ENCODE measurements at regions not wholly inside any gene's neighbourhood (a gene's known extent, or its start where the extent isn't known, plus 50 kb on each side); places are given as distances from the start of the nearest gene placed in this dataset.
A peak's percentile ranks its signal among the peaks of the same experiment; 100 is the strongest.

DNA sequence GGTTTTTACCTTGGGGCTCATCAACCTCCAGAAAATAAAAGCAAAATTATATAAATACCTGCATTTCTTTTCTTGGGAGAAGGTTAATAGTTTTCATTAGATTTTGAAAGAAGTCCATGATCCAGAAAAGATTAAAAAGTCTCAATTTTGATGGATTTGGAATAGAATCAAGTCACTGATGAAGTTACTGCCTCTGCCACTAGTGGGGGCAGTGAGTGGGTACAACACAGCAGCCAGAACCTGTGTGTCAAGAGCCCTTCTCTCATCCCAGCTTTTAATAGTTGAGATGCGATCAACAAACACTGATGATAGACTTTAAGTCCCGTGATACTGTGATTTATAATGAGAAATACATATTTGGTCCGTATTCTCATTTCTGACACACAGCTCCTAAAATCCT lies 686.7 kb downstream of the DIAPH3 start:
- CTCF ChIA-PET = interaction anchor here (0.6 to 1.4 kb wide), 6 partner anchors 13 to 954 kb away, joined by 3 to 4 read pairs (median 3); no protein-coding TSS in a partner anchor
- Histone ChIP-seq H2AFZ (ENCODE audit: control insufficient read depth, low read depth, low read length) (no peak overlapping the region), H3K36me3 (ENCODE audit: control insufficient read depth in 2 of 2, insufficient read depth in 2 of 2, low read length in 1 of 2) (no peaks in the 10 kb centered on the region)

DNA sequence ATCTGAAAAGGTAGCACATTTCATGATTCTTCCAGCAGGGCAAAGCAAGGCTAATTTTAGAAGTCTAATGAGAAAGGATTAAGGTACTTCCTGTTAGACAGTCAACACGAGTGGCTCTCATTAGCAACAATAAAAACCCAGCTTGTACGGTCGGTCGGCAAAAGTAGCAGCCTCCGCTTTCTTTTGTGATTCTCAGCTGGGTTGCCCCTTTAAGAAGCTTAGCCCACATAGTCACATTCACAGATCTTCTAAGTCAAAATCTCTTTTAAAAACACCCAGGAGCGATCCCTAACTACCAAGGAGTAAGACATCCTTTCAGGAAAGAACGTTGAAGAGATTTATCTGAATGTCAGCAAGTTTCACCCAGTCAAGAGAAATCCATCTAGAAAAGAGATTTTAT lies 684.8 kb downstream of the DIAPH3 start:
- H3K4me3 ChIP-seq = no peak overlapping the region
- H3K9me3 ChIP-seq (replicated peaks; ENCODE audit: control insufficient read depth, insufficient read depth, low read length) = no peaks in the 10 kb centered on the region
- intact Hi-C loops (cut with micrococcal nuclease; ENCODE audit: unreplicated experiment) = loop anchor here (5.0 to 10.0 kb wide), 4 partner anchors 296 to 953 kb away; no protein-coding TSS in a partner anchor
- in situ Hi-C loops (cut with MboI) = no loop called here
- TF ChIP-seq ZSCAN29 (IDR thresholded peaks at IDR 0.05) = no peak
- TF ChIP-seq TARDBP (IDR thresholded peaks at IDR 0.05; ENCODE audit: borderline replicate concordance) = no peak
- no peak for TF ChIP-seq YY1 (IDR thresholded peaks at IDR 0.05; ENCODE audit: low read depth, low read length)
- no peak for TF ChIP-seq POLR2AphosphoS2 (IDR thresholded peaks at IDR 0.05; ENCODE audit: low read depth, low read length)
- TF ChIP-seq EZH2 (IDR thresholded peaks at IDR 0.05; ENCODE audit: borderline replicate concordance, control insufficient read depth, low read depth, low read length) = no peak
- TF ChIP-seq, protein P1, sequence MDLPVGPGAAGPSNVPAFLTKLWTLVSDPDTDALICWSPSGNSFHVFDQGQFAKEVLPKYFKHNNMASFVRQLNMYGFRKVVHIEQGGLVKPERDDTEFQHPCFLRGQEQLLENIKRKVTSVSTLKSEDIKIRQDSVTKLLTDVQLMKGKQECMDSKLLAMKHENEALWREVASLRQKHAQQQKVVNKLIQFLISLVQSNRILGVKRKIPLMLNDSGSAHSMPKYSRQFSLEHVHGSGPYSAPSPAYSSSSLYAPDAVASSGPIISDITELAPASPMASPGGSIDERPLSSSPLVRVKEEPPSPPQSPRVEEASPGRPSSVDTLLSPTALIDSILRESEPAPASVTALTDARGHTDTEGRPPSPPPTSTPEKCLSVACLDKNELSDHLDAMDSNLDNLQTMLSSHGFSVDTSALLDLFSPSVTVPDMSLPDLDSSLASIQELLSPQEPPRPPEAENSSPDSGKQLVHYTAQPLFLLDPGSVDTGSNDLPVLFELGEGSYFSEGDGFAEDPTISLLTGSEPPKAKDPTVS (IDR thresholded peaks at IDR 0.05; ENCODE audit: low read depth, low read length) = no peak
- SMC1A ChIA-PET (ENCODE audit: uncharacterized antibody, unreplicated experiment) = no interaction called here
- CTCF ChIA-PET = interaction anchor here (0.6 kb wide), 1 partner anchor 968 kb away, joined by 3 read pairs; no protein-coding TSS in a partner anchor
- H3K27me3 ChIP-seq (replicated peaks in 1 of 2; ENCODE audit: control insufficient read depth in 2 of 2, insufficient read depth in 2 of 2, low read length in 1 of 2) = no peaks in the 10 kb centered on the region
- 67% methylated on average over 7 of the region's 7 CpGs for WGBS (ENCODE audit: insufficient coverage, insufficient replicate concordance, low lambda C conversion rate, missing lambda C conversion rate)
- H4K20me1 ChIP-seq (ENCODE audit: control insufficient read depth, insufficient read depth) = no peaks in the 10 kb centered on the region
- no peaks in the 10 kb centered on the region for H3K79me2 ChIP-seq (ENCODE audit: control insufficient read depth, insufficient read depth, low read length)
- RAD21 ChIA-PET (ENCODE audit: unreplicated experiment) = no interaction called here
- no TSS peak for BruUV-seq (replicated peaks)
- POLR2A ChIA-PET = no interaction called here
- H2AFZ ChIP-seq (ENCODE audit: control insufficient read depth, low read depth, low read length) = no peak overlapping the region
- no peak overlapping the region for H3K27ac ChIP-seq (ENCODE audit: control insufficient read depth, insufficient read depth)
- H3K9ac ChIP-seq (ENCODE audit: control insufficient read depth, insufficient read depth, low read length) = no peak overlapping the region
- H3K4me2 ChIP-seq (ENCODE audit: control insufficient read depth, insufficient read depth) = no peak overlapping the region
- DNase-seq (ENCODE audit: low read depth, low spot score) (no peak), ATAC-seq (no peak), FAIRE-seq (no peak)
- H3K4me1 ChIP-seq (ENCODE audit: control insufficient read depth, insufficient read depth, low read length) = no peaks in the 10 kb centered on the region
- H3K36me3 ChIP-seq (ENCODE audit: control insufficient read depth in 2 of 2, insufficient read depth in 2 of 2, low read length in 1 of 2) = no peaks in the 10 kb centered on the region

More for the DNA sequence above, 686.7 kb downstream of the DIAPH3 start:
- ATAC-seq (peak; percentile 54; the same call in 1 of the 3 replicates), DNase-seq (ENCODE audit: low read depth, low spot score) (no peak), FAIRE-seq (no peak)
- H3K79me2 ChIP-seq (ENCODE audit: control insufficient read depth, insufficient read depth, low read length) = no peaks in the 10 kb centered on the region
- no peak overlapping the region for H3K4me3 ChIP-seq
- 62% methylated on average over 3 of the region's 3 CpGs for WGBS (ENCODE audit: insufficient coverage, insufficient replicate concordance, low lambda C conversion rate, missing lambda C conversion rate)
- ChIA-PET SMC1A (ENCODE audit: uncharacterized antibody, unreplicated experiment) (interaction anchor here (1.1 kb wide), 1 partner anchor 201 kb away, joined by 3 read pairs; no protein-coding TSS in a partner anchor), POLR2A (no interaction called here), RAD21 (ENCODE audit: unreplicated experiment) (interaction anchor here (1.6 to 1.7 kb wide), 2 partner anchors 85 to 200 kb away, joined by 4 to 7 read pairs; no protein-coding TSS in a partner anchor)
- H3K9me3 ChIP-seq (replicated peaks; ENCODE audit: control insufficient read depth, insufficient read depth, low read length) = no peaks in the 10 kb centered on the region
- H3K9ac ChIP-seq (ENCODE audit: control insufficient read depth, insufficient read depth, low read length) = no peak overlapping the region
- H3K27me3 ChIP-seq (replicated peaks in 1 of 2; ENCODE audit: control insufficient read depth in 2 of 2, insufficient read depth in 2 of 2, low read length in 1 of 2) = no peaks in the 10 kb centered on the region
- in situ Hi-C loops (cut with MboI) = no loop called here
- no TSS peak for BruUV-seq (replicated peaks)
- H3K4me1 ChIP-seq (ENCODE audit: control insufficient read depth, insufficient read depth, low read length) = no peaks in the 10 kb centered on the region
- no peaks in the 10 kb centered on the region for H4K20me1 ChIP-seq (ENCODE audit: control insufficient read depth, insufficient read depth)
- TF ChIP-seq TCF7 (IDR thresholded peaks at IDR 0.05; ENCODE audit: borderline replicate concordance) (no peak), SMC3 (IDR thresholded peaks at IDR 0.05; ENCODE audit: borderline replicate concordance, low read length) (peak; percentile 24; the same call in 1 of the 2 replicates)
- TF ChIP-seq, protein P2, sequence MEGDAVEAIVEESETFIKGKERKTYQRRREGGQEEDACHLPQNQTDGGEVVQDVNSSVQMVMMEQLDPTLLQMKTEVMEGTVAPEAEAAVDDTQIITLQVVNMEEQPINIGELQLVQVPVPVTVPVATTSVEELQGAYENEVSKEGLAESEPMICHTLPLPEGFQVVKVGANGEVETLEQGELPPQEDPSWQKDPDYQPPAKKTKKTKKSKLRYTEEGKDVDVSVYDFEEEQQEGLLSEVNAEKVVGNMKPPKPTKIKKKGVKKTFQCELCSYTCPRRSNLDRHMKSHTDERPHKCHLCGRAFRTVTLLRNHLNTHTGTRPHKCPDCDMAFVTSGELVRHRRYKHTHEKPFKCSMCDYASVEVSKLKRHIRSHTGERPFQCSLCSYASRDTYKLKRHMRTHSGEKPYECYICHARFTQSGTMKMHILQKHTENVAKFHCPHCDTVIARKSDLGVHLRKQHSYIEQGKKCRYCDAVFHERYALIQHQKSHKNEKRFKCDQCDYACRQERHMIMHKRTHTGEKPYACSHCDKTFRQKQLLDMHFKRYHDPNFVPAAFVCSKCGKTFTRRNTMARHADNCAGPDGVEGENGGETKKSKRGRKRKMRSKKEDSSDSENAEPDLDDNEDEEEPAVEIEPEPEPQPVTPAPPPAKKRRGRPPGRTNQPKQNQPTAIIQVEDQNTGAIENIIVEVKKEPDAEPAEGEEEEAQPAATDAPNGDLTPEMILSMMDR (IDR thresholded peaks at IDR 0.05 in 2 of 3, conservative IDR thresholded peaks at IDR 0.05 in 1 of 3; ENCODE audit: control insufficient read depth in 2 of 3, extremely low read depth in 1 of 3, insufficient read depth in 1 of 3, low read depth in 3 of 3, low read length in 3 of 3) = peak in 2 of 3 experiments; percentile 35 to 49; a peak in 3 of 6 replicates
- intact Hi-C loops (cut with micrococcal nuclease; ENCODE audit: unreplicated experiment) = loop anchor here (2.0 to 10.0 kb wide), 5 partner anchors 200 to 955 kb away; no protein-coding TSS in a partner anchor
- no peak overlapping the region for H3K27ac ChIP-seq (ENCODE audit: control insufficient read depth, insufficient read depth)
- H3K4me2 ChIP-seq (ENCODE audit: control insufficient read depth, insufficient read depth) = no peak overlapping the region
